LNCAP (cell line): ENCODE measurements at regions not wholly inside any gene's neighbourhood (a gene's known extent, or its start where the extent isn't known, plus 50 kb on each side); places are given as distances from the start of the nearest gene placed in this dataset.

Experiments used
- TF ChIP-seq, protein P1 (sequence below): fragments of 450-650 bp; IDR thresholded peaks from 2 replicates; pipeline ENCODE4 v1.5.1; 2017; ENCODE audit warnings: mild to moderate bottlenecking

DNA sequence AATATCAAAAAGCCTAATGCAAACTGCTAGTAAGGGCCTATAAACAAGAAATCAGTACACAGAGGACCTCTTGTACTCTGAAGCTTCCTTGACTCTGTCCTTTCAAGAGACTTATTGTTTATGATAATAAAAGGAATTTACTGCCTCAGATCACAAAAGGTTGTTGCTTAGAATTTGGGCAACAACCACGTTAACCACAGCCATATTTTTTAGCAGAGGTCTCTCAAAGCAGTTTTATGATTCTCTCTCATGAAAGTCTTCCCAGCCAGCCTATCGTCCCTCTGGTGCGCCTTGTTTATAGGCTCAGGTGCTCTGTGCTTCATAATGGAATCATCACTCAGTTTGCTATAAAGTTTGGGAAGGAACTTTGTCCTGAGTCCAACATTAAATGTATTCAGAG is 270.6 kb downstream of the RCHY1 start:
- TF ChIP-seq, protein P1, sequence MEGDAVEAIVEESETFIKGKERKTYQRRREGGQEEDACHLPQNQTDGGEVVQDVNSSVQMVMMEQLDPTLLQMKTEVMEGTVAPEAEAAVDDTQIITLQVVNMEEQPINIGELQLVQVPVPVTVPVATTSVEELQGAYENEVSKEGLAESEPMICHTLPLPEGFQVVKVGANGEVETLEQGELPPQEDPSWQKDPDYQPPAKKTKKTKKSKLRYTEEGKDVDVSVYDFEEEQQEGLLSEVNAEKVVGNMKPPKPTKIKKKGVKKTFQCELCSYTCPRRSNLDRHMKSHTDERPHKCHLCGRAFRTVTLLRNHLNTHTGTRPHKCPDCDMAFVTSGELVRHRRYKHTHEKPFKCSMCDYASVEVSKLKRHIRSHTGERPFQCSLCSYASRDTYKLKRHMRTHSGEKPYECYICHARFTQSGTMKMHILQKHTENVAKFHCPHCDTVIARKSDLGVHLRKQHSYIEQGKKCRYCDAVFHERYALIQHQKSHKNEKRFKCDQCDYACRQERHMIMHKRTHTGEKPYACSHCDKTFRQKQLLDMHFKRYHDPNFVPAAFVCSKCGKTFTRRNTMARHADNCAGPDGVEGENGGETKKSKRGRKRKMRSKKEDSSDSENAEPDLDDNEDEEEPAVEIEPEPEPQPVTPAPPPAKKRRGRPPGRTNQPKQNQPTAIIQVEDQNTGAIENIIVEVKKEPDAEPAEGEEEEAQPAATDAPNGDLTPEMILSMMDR, result no peak

- TF ChIP-seq, protein P1, result no peak
These were observed 278.7 kb downstream of the RCHY1 start for GRCh38 chr4:75235359-75235951.

DNA sequence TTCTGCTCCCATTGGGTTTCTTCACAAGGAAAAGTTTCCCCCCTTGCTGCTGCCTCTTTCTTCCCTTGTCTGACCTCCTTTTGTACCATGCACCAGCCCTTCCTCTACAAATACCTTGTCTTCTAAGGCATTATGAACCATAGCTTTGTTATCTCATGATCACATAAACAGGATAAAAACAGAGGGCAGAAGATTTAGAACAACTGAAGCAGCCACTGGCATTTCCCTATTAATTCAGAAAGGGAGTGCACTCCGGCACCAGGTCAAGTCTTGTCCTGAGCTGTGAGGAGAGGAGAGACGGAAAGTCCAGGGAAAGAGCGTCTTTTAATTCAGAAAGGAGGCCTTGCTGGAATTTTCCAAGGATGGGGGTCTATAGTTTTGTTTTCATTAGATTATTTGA is 281.7 kb downstream of the RCHY1 start:
- TF ChIP-seq, protein P1, result no peak

DNA sequence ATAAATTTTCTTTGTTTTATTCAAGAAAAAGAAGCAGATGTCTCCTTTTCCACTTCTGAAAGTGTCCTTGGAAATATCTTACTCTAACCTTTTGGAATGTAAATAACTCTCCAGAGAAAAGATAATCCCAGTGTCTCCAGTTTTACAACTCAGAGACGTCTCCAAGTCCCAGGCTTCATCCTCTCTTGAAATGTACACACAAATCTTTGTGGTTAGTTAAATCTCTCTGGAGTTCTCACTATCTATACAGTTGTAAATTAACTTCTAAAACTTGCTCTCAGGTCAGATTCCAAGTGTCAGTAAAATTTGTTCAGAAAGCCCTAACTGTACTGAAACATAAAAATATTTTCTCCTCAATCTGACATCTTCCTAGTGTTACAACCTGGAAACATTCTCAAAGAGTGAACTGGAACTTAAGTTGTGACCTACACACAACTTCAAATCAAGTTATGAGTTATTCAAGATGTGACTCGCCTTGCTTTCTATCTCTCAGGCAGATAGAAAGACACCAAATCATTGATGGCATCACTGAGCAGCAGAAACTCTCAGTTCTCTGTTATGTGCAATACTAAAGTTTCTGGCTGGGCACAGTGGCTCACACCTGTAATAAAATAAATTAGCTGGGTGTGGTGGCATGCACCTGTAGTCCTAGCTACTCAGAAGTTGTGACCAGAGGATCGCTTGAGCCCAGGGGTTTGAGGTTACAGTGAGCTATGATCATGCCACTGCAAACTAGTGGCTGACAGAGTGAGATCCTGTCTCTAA is 284.2 kb downstream of the RCHY1 start:
- TF ChIP-seq, protein P1, result no peak

DNA sequence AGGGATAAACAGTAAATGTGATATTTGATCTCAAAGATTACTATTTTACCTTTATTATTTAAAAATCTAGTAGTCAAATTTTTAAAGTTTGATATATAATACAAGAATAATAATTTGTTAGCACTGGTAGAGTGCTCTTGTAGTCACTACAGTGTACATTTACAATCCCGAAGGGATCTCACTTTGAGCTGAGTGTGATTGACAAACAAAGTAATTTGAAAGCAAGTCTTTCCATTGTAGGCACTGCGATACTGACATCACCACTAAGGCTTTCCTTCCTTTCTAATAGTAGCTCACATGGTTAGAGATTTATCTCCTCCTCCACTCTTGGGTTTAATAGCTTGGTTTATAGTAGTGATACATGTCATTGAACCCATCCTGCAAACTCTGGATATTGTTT is 280.6 kb downstream of the PARM1 start:
- TF ChIP-seq, protein P1, result no peak

DNA sequence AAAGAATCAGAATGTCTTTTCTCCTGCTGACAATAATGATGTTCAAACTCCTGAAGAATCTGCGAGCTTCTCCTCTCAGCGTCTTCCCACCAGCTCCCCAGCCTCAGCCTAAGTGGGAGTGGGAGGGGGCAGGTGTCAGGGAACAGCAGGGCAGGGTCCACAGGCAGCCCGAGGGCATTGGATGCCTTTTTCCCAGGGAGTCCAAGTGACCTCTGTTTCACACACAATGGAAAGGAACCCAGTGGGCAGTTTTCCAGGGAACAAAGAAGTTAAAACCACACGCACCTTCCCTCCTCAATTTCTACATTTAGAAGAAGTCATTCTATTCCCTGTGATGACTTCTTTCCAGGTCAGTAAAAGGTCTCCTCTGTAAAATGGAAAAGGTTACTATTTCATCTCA is 278.5 kb downstream of the PARM1 start:
- TF ChIP-seq, protein P1, result no peak

- TF ChIP-seq, protein P1, result no peak
These were observed 275.0 kb downstream of the PARM1 start for GRCh38 chr4:75207902-75208301.
